IMR-90 (cell line): ENCODE measurements at regions not wholly inside any gene's neighbourhood (a gene's known extent, or its start where the extent isn't known, plus 50 kb on each side); places are given as distances from the start of the nearest gene placed in this dataset.

Source experiments
- ATAC-seq: fragments of 200-7000 bp; cut with Tn5 transposase; 2 replicates; pipeline ENCODE4 v1.9.1; 2020; ENCODE audit warnings: low read depth, mild to moderate bottlenecking, moderate library complexity
- BruUV-seq: library from RNA; stranded (reverse); fragments of 400-500 nt; replicated peaks from 2 replicates; lab custom pipeline; 2021; lab: Mats Ljungman, UMichigan
- CTCF ChIA-PET: fragments of 300-600 bp; formaldehyde crosslinking; extraction: SDS; loops from one replicate; lab custom pipeline; 2021; ENCODE audit warnings: antibody characterized with exemption; lab: Yijun Ruan, JAX
- POLR2A ChIA-PET: fragments of 300-600 bp; sonication (Branson Sonifier 250); formaldehyde crosslinking; loops from one replicate; lab custom pipeline; 2022; ENCODE audit warnings: antibody characterized with exemption; ENCODE audit not compliant: unreplicated experiment; lab: Charles Lee
- DNase-seq: peaks from one replicate; pipeline ENCODE4 v3.0.0; 2013
- H2AFZ ChIP-seq: replicated peaks from 2 replicates; pipeline ENCODE3; 2013; ENCODE audit warnings: low read length, mild to moderate bottlenecking; ENCODE audit not compliant: poor library complexity
- H2AK5ac ChIP-seq: 2 replicates; pipeline ENCODE4 v1.6.1; 2013; ENCODE audit warnings: low read depth, low read length, inconsistent platforms
- H2AK9ac ChIP-seq: replicated peaks from 2 replicates; pipeline ENCODE3; 2013; ENCODE audit warnings: mild to moderate bottlenecking, low read depth, low read length, moderate library complexity; ENCODE audit not compliant: poor library complexity
- H2BK120ac ChIP-seq: 2 replicates; pipeline ENCODE4 v1.6.1; 2013; ENCODE audit warnings: low read depth, low read length, inconsistent platforms
- H2BK15ac ChIP-seq: 3 replicates; pipeline ENCODE4 v1.6.1; 2013; ENCODE audit warnings: low read depth, low read length, inconsistent platforms
- H2BK20ac ChIP-seq: 2 replicates; pipeline ENCODE4 v1.6.1; 2013; ENCODE audit warnings: low read depth, mild to moderate bottlenecking, inconsistent platforms, low read length, moderate library complexity
- H2BK5ac ChIP-seq: 2 replicates; pipeline ENCODE4 v1.6.1; 2013; ENCODE audit warnings: mild to moderate bottlenecking, low read depth, low read length, inconsistent platforms; ENCODE audit not compliant: poor library complexity, severe bottlenecking
- H3K14ac ChIP-seq: replicated peaks from 2 replicates; pipeline ENCODE4 v1.6.1; 2013; ENCODE audit warnings: low read depth, low read length, inconsistent platforms
- H3K18ac ChIP-seq: 2 replicates; pipeline ENCODE4 v1.6.1; 2013; ENCODE audit warnings: low read depth, low read length, control low read depth
- H3K23ac ChIP-seq: 2 replicates; pipeline ENCODE4 v1.6.1; 2013; ENCODE audit warnings: low read depth, low read length, inconsistent platforms
- H3K27ac ChIP-seq: 2 replicates; pipeline ENCODE4 v1.5.1; 2013; ENCODE audit warnings: mild to moderate bottlenecking, control low read depth, low read length; ENCODE audit not compliant: insufficient read depth
- H3K27me3 ChIP-seq: 2 replicates; pipeline ENCODE4 v1.6.1; 2013; ENCODE audit warnings: low read length; ENCODE audit not compliant: control insufficient read depth, insufficient read depth
- H3K36me3 ChIP-seq: 2 replicates; pipeline ENCODE4 v1.6.1; 2013; ENCODE audit warnings: low read length, mixed read lengths; ENCODE audit not compliant: control insufficient read depth, insufficient read depth
- H3K4ac ChIP-seq: 2 replicates; pipeline ENCODE4 v1.6.1; 2013; ENCODE audit warnings: low read depth, low read length, inconsistent platforms
- H3K4me1 ChIP-seq: 2 replicates; pipeline ENCODE4 v1.6.1; 2013; ENCODE audit warnings: low read length, mixed read lengths; ENCODE audit not compliant: control insufficient read depth, insufficient read depth
- H3K4me2 ChIP-seq: 2 replicates; pipeline ENCODE4 v1.6.1; 2013; ENCODE audit warnings: low read depth, mild to moderate bottlenecking, control low read depth, low read length, moderate library complexity
- H3K4me3 ChIP-seq: 2 replicates; pipeline ENCODE4 v1.5.1; 2013; ENCODE audit warnings: low read depth, mild to moderate bottlenecking, control low read depth, low read length, moderate library complexity; ENCODE audit not compliant: insufficient read depth
- H3K56ac ChIP-seq: 2 replicates; pipeline ENCODE4 v1.6.1; 2013; ENCODE audit warnings: low read length, inconsistent platforms; ENCODE audit not compliant: insufficient read depth; ENCODE audit errors: extremely low read depth
- H3K79me1 ChIP-seq, 2 experiments: 2 replicates each; pipeline ENCODE4 v1.6.1; 2013; ENCODE audit warnings: low read length in 2 of 2, inconsistent platforms in 1 of 2, low read depth in 1 of 2
- H3K9ac ChIP-seq: 2 replicates; pipeline ENCODE4 v1.6.1; 2013; ENCODE audit warnings: low read depth, low read length, control low read depth
- H3K9me1 ChIP-seq: 2 replicates; pipeline ENCODE4 v1.6.1; 2013; ENCODE audit warnings: low read length, inconsistent platforms; ENCODE audit not compliant: insufficient read depth
- H3K9me3 ChIP-seq: 2 replicates; pipeline ENCODE4 v1.6.1; 2013; ENCODE audit warnings: low read length; ENCODE audit not compliant: control insufficient read depth, insufficient read depth
- H4K20me1 ChIP-seq: 2 replicates; pipeline ENCODE4 v1.6.1; 2013; ENCODE audit warnings: low read length, inconsistent platforms; ENCODE audit not compliant: insufficient read depth
- H4K5ac ChIP-seq: 2 replicates; pipeline ENCODE4 v1.6.1; 2013; ENCODE audit warnings: mild to moderate bottlenecking, low read depth, low read length, control low read depth
- H4K8ac ChIP-seq, 2 experiments: 2 replicates each; pipeline ENCODE4 v1.6.1; 2013; ENCODE audit warnings: low read depth in 2 of 2, low read length in 2 of 2, control low read depth in 1 of 2, inconsistent platforms in 1 of 2
- H4K91ac ChIP-seq: 2 replicates; pipeline ENCODE4 v1.6.1; 2013; ENCODE audit warnings: low read depth, low read length, inconsistent platforms; ENCODE audit not compliant: insufficient read depth
- CEBPB ChIP-seq: IDR thresholded peaks from 2 replicates; pipeline ENCODE4 v1.6.1; 2012; ENCODE audit warnings: low read depth, low read length, improper control_type of control experiment
- USF2 ChIP-seq: fragments of 150-350 bp; IDR thresholded peaks from 2 replicates; pipeline ENCODE4 v1.6.1; 2017; ENCODE audit warnings: mild to moderate bottlenecking, antibody characterized with exemption, low read length, low read depth
- WGBS, 2 experiments: methylation state at CpG; one replicate each; pipeline versions ENCODE4 v1.1.5 to v1.1.7; 2013; ENCODE audit warnings: missing lambda C conversion rate in 2 of 2; ENCODE audit not compliant: insufficient read length in 1 of 2; ENCODE audit errors: extremely low coverage in 2 of 2; 5-methylcytosine and 5-hydroxymethylcytosine counted together
- dilution Hi-C: fragments of 300-500 bp; cut with HindIII; formaldehyde crosslinking; loops from one replicate; pipeline ENCODE4 v1.14.3; 2018; ENCODE audit warnings: low sequenced_read_pairs; ENCODE audit not compliant: unreplicated experiment
- in situ Hi-C: fragments of 300-500 bp; cut with MboI; formaldehyde crosslinking; loops from 3 replicates; pipeline ENCODE4 v1.14.3; 2019; ENCODE audit warnings: low sequenced_read_pairs, inconsistent platforms, mixed read lengths
- intact Hi-C: fragments of 100-400 bp; cut with micrococcal nuclease; formaldehyde crosslinking; loops from 2 replicates; pipeline ENCODE4 v1.10.0; 2022

- intact Hi-C loops = no loop called here
- 0% methylated on average over 1 of the region's 2 CpGs; no CpG with 5 or more reads in 1 of the 2 experiments for WGBS, 2 experiments
- H3K56ac ChIP-seq = no peak overlapping the region
- ChIA-PET POLR2A (no interaction called here), CTCF (no interaction called here)
- in situ Hi-C loops = no loop called here
- H4K91ac ChIP-seq = no peak overlapping the region
- no peak overlapping the region for H2AK5ac ChIP-seq
- no peak overlapping the region for H4K5ac ChIP-seq
- no peaks in the 10 kb centered on the region for H3K27me3 ChIP-seq
- no peaks in the 10 kb centered on the region for H3K9me3 ChIP-seq
- TF ChIP-seq CEBPB (peak; percentile 19; the same call in 1 of the 2 replicates), USF2 (no peak)
- H3K9ac ChIP-seq = no peak overlapping the region
- H3K4me3 ChIP-seq = no peak overlapping the region
- no peaks in the 10 kb centered on the region for H3K9me1 ChIP-seq
- H3K36me3 ChIP-seq = no peaks in the 10 kb centered on the region
- no peaks in the 10 kb centered on the region for H3K4me1 ChIP-seq
- no TSS peak for BruUV-seq
- no peak overlapping the region for H2BK120ac ChIP-seq
- H4K20me1 ChIP-seq = no peaks in the 10 kb centered on the region
- no peak overlapping the region for H2AFZ ChIP-seq
- H3K4ac ChIP-seq = no peak overlapping the region
- H2BK5ac ChIP-seq = no peak overlapping the region
- no peak overlapping the region for H4K8ac ChIP-seq
- H3K4me2 ChIP-seq = no peak overlapping the region
- no peak overlapping the region for H2AK9ac ChIP-seq
- DNase-seq = peak; percentile 44
- dilution Hi-C loops = no loop called here
- H3K79me1 ChIP-seq = no peaks in the 10 kb centered on the region
- H2BK20ac ChIP-seq = no peak overlapping the region
- peak; percentile 32; the same call in 1 of the 2 replicates for ATAC-seq
- no peak overlapping the region for H3K27ac ChIP-seq
- no peak overlapping the region for H3K18ac ChIP-seq
- no peak overlapping the region for H3K23ac ChIP-seq
- H3K14ac ChIP-seq = no peak overlapping the region
- H2BK15ac ChIP-seq = no peak overlapping the region
Measured at GRCh38 chr11:22510741-22511140, 114.9 kb downstream of the FANCF start.
